GM12891 (cell line): ENCODE measurements at regions not wholly inside any gene's neighbourhood (a gene's known extent, or its start where the extent isn't known, plus 50 kb on each side); places are given as distances from the start of the nearest gene placed in this dataset.

Experiments used
- POLR2A ChIP-seq: IDR thresholded peaks from 2 replicates; pipeline ENCODE4 v1.6.1; 2011; ENCODE audit warnings: low read depth, low read length, control low read depth
- TAF1 ChIP-seq: IDR thresholded peaks from 2 replicates; pipeline ENCODE4 v1.6.1; 2011; ENCODE audit warnings: low read depth, low read length, control low read depth

GRCh38 chr5:3736926-3737325 is 141.3 kb downstream of the IRX1 start:
- no peak for TF ChIP-seq POLR2A
- TF ChIP-seq TAF1, result no peak
